ENCODE measurements at regions not wholly inside any gene's neighbourhood (a gene's known extent, or its start where the extent isn't known, plus 50 kb on each side); places are given as distances from the start of the nearest gene placed in this dataset.

DNA sequence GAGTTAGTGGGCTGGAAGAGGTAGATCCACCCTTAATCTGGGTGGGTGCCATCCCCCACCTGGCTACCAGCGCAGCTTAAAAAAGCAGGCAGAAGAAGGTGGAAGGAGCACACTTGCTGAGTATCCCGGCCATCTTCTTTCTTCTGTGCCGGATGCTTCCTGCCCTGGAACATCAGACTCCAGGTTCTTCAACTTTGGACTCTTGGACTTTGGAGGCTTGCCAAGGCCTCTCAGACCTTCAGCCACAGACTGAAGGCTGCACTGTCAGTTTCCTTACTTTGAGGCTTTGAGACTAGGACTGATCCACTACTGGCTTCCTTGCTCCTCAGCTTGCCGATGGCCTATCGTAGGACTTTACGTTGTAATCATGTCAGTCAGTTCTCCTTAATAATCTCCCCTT is 127.6 kb upstream of the GPC6 start:
- H3K36me3 ChIP-seq: no peaks in the 10 kb centered on the region
- peaks cover 0 to 1% of the 10 kb centered on the region in 2 donors for H3K9me3 ChIP-seq
- H3K4me1 ChIP-seq: no peaks in the 10 kb centered on the region
- H3K4me3 ChIP-seq: no peak overlapping the region
- no peak for ATAC-seq
- intact Hi-C loops (cut with DNase I): no loop called here
- no peak for DNase-seq
- TF ChIP-seq, protein P1, sequence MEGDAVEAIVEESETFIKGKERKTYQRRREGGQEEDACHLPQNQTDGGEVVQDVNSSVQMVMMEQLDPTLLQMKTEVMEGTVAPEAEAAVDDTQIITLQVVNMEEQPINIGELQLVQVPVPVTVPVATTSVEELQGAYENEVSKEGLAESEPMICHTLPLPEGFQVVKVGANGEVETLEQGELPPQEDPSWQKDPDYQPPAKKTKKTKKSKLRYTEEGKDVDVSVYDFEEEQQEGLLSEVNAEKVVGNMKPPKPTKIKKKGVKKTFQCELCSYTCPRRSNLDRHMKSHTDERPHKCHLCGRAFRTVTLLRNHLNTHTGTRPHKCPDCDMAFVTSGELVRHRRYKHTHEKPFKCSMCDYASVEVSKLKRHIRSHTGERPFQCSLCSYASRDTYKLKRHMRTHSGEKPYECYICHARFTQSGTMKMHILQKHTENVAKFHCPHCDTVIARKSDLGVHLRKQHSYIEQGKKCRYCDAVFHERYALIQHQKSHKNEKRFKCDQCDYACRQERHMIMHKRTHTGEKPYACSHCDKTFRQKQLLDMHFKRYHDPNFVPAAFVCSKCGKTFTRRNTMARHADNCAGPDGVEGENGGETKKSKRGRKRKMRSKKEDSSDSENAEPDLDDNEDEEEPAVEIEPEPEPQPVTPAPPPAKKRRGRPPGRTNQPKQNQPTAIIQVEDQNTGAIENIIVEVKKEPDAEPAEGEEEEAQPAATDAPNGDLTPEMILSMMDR (IDR thresholded peaks at IDR 0.05): no peak
- H3K27ac ChIP-seq: no peak overlapping the region
- no peaks in the 10 kb centered on the region for H3K27me3 ChIP-seq

- Histone ChIP-seq H3K36me3 (no peaks in the 10 kb centered on the region), H3K27me3 (no peaks in the 10 kb centered on the region), H3K9me3 (no peaks in the 10 kb centered on the region), H3K4me1 (no peaks in the 10 kb centered on the region), H3K27ac (no peak overlapping the region), H3K4me3 (no peak overlapping the region)
- ATAC-seq: no peak
- intact Hi-C loops (cut with DNase I): no loop called here
- DNase-seq: peak in 1 of 4 donors; percentile 2
- TF ChIP-seq, protein P1 (IDR thresholded peaks at IDR 0.05): no peak
Measured at GRCh38 chr13:93101226-93101734, 125.3 kb upstream of the GPC6 start.

- ATAC-seq (no peak), DNase-seq (no peak)
- Histone ChIP-seq H3K36me3 (no peaks in the 10 kb centered on the region), H3K27ac (no peak overlapping the region), H3K4me1 (no peaks in the 10 kb centered on the region), H3K9me3 (no peaks in the 10 kb centered on the region), H3K27me3 (no peaks in the 10 kb centered on the region), H3K4me3 (no peak overlapping the region)
- intact Hi-C loops (cut with DNase I): no loop called here
- TF ChIP-seq, protein P1 (IDR thresholded peaks at IDR 0.05): no peak
Measured at GRCh38 chr13:93104270-93104669, 122.3 kb upstream of the GPC6 start.

GRCh38 chr13:93108111-93108601 is 118.5 kb upstream of the GPC6 start:
- TF ChIP-seq, protein P1 (IDR thresholded peaks at IDR 0.05): no peak

DNA sequence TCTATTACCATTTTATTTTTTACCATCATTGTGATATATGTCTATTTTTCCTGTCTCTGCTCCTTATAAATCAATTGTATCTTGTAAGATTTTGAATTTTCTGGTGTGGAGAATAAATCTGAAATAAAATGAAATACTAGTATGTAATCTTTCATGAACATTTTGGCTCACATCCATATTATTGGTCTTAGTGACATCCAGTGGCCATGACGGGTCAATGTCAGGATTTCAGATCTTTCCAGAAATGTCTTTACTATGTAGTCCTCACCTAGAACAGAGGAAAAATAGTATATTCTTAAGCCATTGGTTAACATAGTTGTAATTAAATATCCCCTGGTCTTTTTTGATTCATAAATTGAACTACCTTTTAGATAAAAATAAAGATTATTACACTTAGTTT is 109.8 kb upstream of the GPC6 start:
- no peak overlapping the region for H3K4me3 ChIP-seq
- no peak for ATAC-seq
- H3K27me3 ChIP-seq: no peaks in the 10 kb centered on the region
- H3K36me3 ChIP-seq: no peaks in the 10 kb centered on the region
- TF ChIP-seq, protein P1 (IDR thresholded peaks at IDR 0.05): no peak
- no peak overlapping the region for H3K27ac ChIP-seq
- H3K9me3 ChIP-seq: no peaks in the 10 kb centered on the region
- no peak for DNase-seq
- intact Hi-C loops (cut with DNase I): no loop called here
- no peaks in the 10 kb centered on the region for H3K4me1 ChIP-seq

More at GRCh38 chr13:93108111-93108601, 118.5 kb upstream of the GPC6 start:
- ATAC-seq (no peak), DNase-seq (peak in 2 of 4 donors; percentile 56 to 69)
- Histone ChIP-seq H3K4me3 (no peak overlapping the region), H3K36me3 (no peaks in the 10 kb centered on the region), H3K4me1 (no peaks in the 10 kb centered on the region), H3K27ac (no peak overlapping the region), H3K9me3 (no peaks in the 10 kb centered on the region), H3K27me3 (no peaks in the 10 kb centered on the region)
- intact Hi-C loops (cut with DNase I): no loop called here

Data from left lung (tissue), 4 donors.